Osteocyte (in vitro differentiated cells): ENCODE measurements at regions not wholly inside any gene's neighbourhood (a gene's known extent, or its start where the extent isn't known, plus 50 kb on each side); places are given as distances from the start of the nearest gene placed in this dataset.
A peak's percentile ranks its signal among the peaks of the same experiment; 100 is the strongest.

ENCODE experiments used
- DNase-seq: peaks from one replicate; pipeline ENCODE4 v3.0.0; 2021; ENCODE audit warnings: mixed read lengths; ENCODE audit not compliant: unreplicated experiment; ENCODE audit errors: extremely low spot score
- H3K27ac Mint-ChIP-seq: one replicate; pipeline ENCODE4 v1.8.0; 2021; ENCODE audit warnings: mild to moderate bottlenecking, mixed read lengths; ENCODE audit not compliant: unreplicated experiment
- H3K27me3 Mint-ChIP-seq: one replicate; pipeline ENCODE4 v1.8.0; 2021; ENCODE audit warnings: mixed read lengths; ENCODE audit not compliant: unreplicated experiment
- H3K36me3 Mint-ChIP-seq: one replicate; pipeline ENCODE4 v1.8.0; 2021; ENCODE audit warnings: mixed read lengths; ENCODE audit not compliant: unreplicated experiment
- H3K4me1 Mint-ChIP-seq: one replicate; pipeline ENCODE4 v1.8.0; 2021; ENCODE audit warnings: mixed read lengths; ENCODE audit not compliant: unreplicated experiment
- H3K4me3 Mint-ChIP-seq: one replicate; pipeline ENCODE4 v1.8.0; 2021; ENCODE audit warnings: mild to moderate bottlenecking, moderate library complexity, mixed read lengths; ENCODE audit not compliant: unreplicated experiment
- H3K9me3 Mint-ChIP-seq: one replicate; pipeline ENCODE4 v1.8.0; 2021; ENCODE audit warnings: mixed read lengths; ENCODE audit not compliant: unreplicated experiment
- TF ChIP-seq, protein P1 (sequence below): fragments of 200-600 bp; sonication (generic); IDR thresholded peaks from 2 replicates; pipeline ENCODE4 v1.5.0; 2021; ENCODE audit warnings: antibody characterized with exemption, mild to moderate bottlenecking, moderate library complexity

DNA sequence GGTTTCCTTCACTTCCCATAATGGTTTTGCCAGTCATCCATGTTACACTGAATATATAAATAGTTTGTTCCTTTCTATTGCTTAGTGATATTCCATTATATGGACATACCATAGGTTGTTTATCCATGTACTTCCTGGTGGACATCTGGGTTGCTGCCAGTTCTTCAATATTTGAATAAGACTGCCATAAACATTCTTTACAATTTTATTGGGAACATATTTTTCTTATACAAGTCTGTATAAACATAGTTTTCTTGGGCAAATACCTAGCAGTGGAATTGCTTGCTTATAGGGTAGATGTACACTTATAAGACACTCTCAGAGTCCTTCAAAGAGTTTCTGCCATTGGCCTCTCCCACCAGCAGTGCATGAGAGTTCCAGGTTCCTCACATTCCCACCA lies 231.4 kb downstream of the OPA1 start:
- no peak overlapping the region for H3K27ac Mint-ChIP-seq
- H3K9me3 Mint-ChIP-seq = peaks cover 9% of the 10 kb centered on the region

DNA sequence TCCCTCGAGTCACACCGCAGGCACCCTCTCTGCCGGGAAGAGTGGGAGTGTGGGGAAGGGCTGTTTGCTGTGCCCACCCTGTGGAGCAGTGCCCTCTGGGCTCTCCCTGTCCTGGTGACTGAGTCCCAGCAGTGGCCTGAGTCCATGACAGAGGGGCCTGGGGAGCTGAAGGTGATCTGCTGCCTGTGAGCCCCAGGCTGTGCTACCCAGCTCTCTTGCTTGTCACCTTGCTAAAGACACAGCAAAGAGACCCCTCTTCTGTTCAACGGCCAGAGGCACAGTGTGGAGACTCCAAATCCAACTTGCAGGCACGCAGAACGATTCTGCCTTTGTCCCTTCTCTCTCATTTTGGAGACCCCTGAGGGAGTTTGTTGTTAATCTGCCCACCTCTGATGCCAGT lies 232.6 kb downstream of the OPA1 start:
- Mint-ChIP-seq H3K27me3 (peaks cover 66% of the 10 kb centered on the region), H3K4me3 (no peak overlapping the region), H3K36me3 (no peaks in the 10 kb centered on the region), H3K27ac (no peak overlapping the region), H3K9me3 (peaks cover 9% of the 10 kb centered on the region), H3K4me1 (peaks cover 12% of the 10 kb centered on the region)
- no peak for DNase-seq
- TF ChIP-seq, protein P1, sequence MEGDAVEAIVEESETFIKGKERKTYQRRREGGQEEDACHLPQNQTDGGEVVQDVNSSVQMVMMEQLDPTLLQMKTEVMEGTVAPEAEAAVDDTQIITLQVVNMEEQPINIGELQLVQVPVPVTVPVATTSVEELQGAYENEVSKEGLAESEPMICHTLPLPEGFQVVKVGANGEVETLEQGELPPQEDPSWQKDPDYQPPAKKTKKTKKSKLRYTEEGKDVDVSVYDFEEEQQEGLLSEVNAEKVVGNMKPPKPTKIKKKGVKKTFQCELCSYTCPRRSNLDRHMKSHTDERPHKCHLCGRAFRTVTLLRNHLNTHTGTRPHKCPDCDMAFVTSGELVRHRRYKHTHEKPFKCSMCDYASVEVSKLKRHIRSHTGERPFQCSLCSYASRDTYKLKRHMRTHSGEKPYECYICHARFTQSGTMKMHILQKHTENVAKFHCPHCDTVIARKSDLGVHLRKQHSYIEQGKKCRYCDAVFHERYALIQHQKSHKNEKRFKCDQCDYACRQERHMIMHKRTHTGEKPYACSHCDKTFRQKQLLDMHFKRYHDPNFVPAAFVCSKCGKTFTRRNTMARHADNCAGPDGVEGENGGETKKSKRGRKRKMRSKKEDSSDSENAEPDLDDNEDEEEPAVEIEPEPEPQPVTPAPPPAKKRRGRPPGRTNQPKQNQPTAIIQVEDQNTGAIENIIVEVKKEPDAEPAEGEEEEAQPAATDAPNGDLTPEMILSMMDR = no peak

More for the DNA sequence above, 231.4 kb downstream of the OPA1 start:
- H3K4me3 Mint-ChIP-seq = no peak overlapping the region
- DNase-seq = no peak
- no peaks in the 10 kb centered on the region for H3K36me3 Mint-ChIP-seq
- H3K4me1 Mint-ChIP-seq = peaks cover 9% of the 10 kb centered on the region
- TF ChIP-seq, protein P1 = no peak
- peaks cover 75% of the 10 kb centered on the region for H3K27me3 Mint-ChIP-seq

DNA sequence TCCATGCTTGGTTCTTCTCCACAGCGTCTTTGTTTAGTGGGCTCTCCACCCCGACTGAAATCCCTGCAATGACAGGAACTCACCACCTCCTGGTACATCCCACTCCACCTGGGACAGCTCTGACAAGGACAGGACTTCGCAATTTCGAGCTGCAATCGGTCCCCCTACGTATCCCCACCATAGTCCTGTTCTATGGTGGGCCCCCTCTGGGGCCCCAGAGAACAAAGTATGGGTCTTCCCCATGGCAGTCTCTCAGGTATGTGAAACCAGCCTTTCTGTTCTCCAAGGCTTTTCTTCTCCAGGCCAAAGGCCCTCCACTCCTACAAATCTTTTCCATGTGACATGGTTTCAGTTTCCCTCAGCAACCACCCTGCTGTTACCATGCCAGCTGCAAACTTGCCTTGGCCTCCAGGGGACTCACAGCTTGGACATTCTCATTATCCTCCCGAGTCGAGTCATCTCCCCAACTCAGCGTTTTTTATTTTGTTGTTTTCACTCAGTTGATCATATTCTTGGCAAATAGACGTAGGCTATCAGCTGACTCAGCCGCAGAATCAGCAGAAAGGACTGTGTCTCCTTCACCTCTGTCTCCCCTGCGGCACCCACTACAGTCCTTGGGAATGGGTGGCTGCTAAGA lies 233.3 kb downstream of the OPA1 start:
- H3K9me3 Mint-ChIP-seq = peaks cover 9% of the 10 kb centered on the region
- peaks cover 12% of the 10 kb centered on the region for H3K4me1 Mint-ChIP-seq
- H3K27me3 Mint-ChIP-seq = peaks cover 59% of the 10 kb centered on the region
- H3K27ac Mint-ChIP-seq = peak overlapping the region; percentile 31
- DNase-seq = no peak
- no peak overlapping the region for H3K4me3 Mint-ChIP-seq
- TF ChIP-seq, protein P1 = peak; percentile 24
- H3K36me3 Mint-ChIP-seq = no peaks in the 10 kb centered on the region

DNA sequence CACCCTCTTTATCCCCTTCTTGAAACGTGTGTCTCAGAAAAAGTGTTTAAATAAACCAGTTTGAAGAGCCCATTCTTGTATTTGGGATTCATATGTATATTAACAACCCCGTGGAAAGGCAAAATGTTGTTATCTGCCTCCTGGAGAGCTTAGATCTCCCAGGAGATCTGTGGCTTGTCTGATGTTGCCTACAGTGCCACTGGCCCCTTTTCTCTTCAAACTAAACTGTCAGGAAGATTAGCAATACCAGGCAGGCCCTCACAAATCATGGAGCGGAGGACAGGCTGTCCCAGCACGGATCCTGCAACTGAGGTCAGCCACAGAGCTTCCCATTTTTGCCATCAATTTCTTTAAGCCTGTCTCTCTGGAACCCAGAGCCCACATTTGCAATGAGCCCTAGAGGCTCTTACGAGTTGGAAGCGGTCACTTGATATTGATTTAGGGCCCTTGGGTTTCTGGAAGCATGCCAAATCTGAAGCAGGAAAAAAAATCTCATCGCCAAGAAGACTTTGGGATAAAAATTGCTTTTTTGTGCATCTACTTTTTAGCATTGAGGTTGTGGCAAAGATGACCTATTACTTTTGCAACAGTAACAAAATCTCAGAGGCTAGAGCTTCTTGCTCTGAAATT lies 234.1 kb downstream of the OPA1 start:
- H3K36me3 Mint-ChIP-seq = no peaks in the 10 kb centered on the region
- H3K4me3 Mint-ChIP-seq = no peak overlapping the region
- DNase-seq = no peak
- H3K27ac Mint-ChIP-seq = no peak overlapping the region
- TF ChIP-seq, protein P1 = no peak
- H3K9me3 Mint-ChIP-seq = peaks cover 9% of the 10 kb centered on the region
- H3K4me1 Mint-ChIP-seq = peaks cover 12% of the 10 kb centered on the region
- H3K27me3 Mint-ChIP-seq = peaks cover 53% of the 10 kb centered on the region

DNA sequence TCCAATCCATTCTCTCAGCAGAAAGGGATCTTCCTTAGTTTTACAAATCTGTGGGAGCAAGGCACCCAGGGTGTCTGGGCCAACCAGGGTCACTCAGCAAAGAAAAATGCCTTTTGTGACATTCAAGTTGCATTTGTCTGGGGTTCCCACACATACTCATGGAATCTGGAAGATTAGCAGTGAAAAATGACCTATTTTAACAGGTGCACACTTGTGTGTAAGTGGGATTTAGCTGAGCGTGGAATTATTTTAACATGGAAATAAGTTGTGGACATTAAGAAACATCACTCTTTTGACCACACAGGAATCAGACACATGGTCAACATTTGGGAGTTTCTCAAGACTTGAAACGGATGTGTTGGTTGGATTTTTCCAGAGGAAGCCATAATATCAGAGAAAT lies 234.9 kb downstream of the OPA1 start:
- Mint-ChIP-seq H3K27me3 (peaks cover 45% of the 10 kb centered on the region), H3K27ac (no peak overlapping the region), H3K36me3 (no peaks in the 10 kb centered on the region), H3K4me1 (peaks cover 12% of the 10 kb centered on the region), H3K9me3 (peaks cover 9% of the 10 kb centered on the region), H3K4me3 (no peak overlapping the region)
- TF ChIP-seq, protein P1 = no peak
- DNase-seq = no peak
